IMR-90 (cell line): ENCODE measurements at regions not wholly inside any gene's neighbourhood (a gene's known extent, or its start where the extent isn't known, plus 50 kb on each side); places are given as distances from the start of the nearest gene placed in this dataset.

Experiments
- BHLHE40 ChIP-seq: fragments of 150-350 bp; IDR thresholded peaks from 2 replicates; pipeline ENCODE4 v1.6.1; 2016; ENCODE audit warnings: mild to moderate bottlenecking, low read depth, low read length
- CEBPB ChIP-seq: IDR thresholded peaks from 2 replicates; pipeline ENCODE4 v1.6.1; 2012; ENCODE audit warnings: low read depth, low read length, improper control_type of control experiment
- CTCF ChIP-seq: conservative IDR thresholded peaks from 2 replicates; pipeline ENCODE4 v1.5.1; 2012; ENCODE audit warnings: mild to moderate bottlenecking, low read depth, low read length, improper control_type of control experiment
- ELK1 ChIP-seq: fragments of 150-350 bp; IDR thresholded peaks from 2 replicates; pipeline ENCODE4 v1.6.1; 2016; ENCODE audit warnings: low read depth, mild to moderate bottlenecking, low read length, moderate library complexity, borderline replicate concordance
- MAZ ChIP-seq: IDR thresholded peaks from 2 replicates; pipeline ENCODE4 v1.6.1; 2012; ENCODE audit warnings: low read depth, mild to moderate bottlenecking, low read length, improper control_type of control experiment, moderate library complexity, borderline replicate concordance
- MXI1 ChIP-seq: IDR thresholded peaks from 2 replicates; pipeline ENCODE4 v1.6.1; 2012; ENCODE audit warnings: low read depth, mild to moderate bottlenecking, low read length, moderate library complexity, borderline replicate concordance
- NFE2L2 ChIP-seq: fragments of 150-350 bp; IDR thresholded peaks from 2 replicates; pipeline ENCODE4 v1.6.1; 2016; ENCODE audit warnings: low read depth, mild to moderate bottlenecking, low read length
- POLR2A ChIP-seq: IDR thresholded peaks from 2 replicates; pipeline ENCODE4 v1.6.1; 2012; ENCODE audit warnings: mild to moderate bottlenecking, low read depth, low read length
- RAD21 ChIP-seq: IDR thresholded peaks from 2 replicates; pipeline ENCODE4 v1.6.1; 2012; ENCODE audit warnings: low read length, improper control_type of control experiment
- SMC3 ChIP-seq: fragments of 150-350 bp; IDR thresholded peaks from 2 replicates; pipeline ENCODE4 v1.6.1; 2016; ENCODE audit warnings: low read depth, mild to moderate bottlenecking, antibody characterized with exemption, low read length, moderate library complexity

- TF ChIP-seq CTCF = no peak
- TF ChIP-seq POLR2A = no peak
- no peak for TF ChIP-seq RAD21
- no peak for TF ChIP-seq BHLHE40
- no peak for TF ChIP-seq ELK1
- no peak for TF ChIP-seq MAZ
- no peak for TF ChIP-seq NFE2L2
- TF ChIP-seq MXI1 = no peak
- no peak for TF ChIP-seq SMC3
- TF ChIP-seq CEBPB = no peak
Observed at GRCh38 chr18:30175061-30175574, 867.4 kb downstream of the DSC3 start.
